Prostate gland (tissue), 2 donors: ENCODE measurements at regions not wholly inside any gene's neighbourhood (a gene's known extent, or its start where the extent isn't known, plus 50 kb on each side); places are given as distances from the start of the nearest gene placed in this dataset.

Experiments used
- DNase-seq: peaks from one replicate; pipeline ENCODE4 v3.0.0-alpha.2; 2019; ENCODE audit warnings: low spot score
- H3K27ac ChIP-seq, 2 donors: fragments of 200-600 bp; sonication (generic); 2 replicates each; pipeline ENCODE4 v1.5.1; 2017 to 2019
- H3K27me3 ChIP-seq: fragments of 200-600 bp; sonication (generic); replicated peaks from 2 replicates; pipeline ENCODE4 v1.5.1; 2019; ENCODE audit not compliant: insufficient read depth
- H3K36me3 ChIP-seq, 2 donors: fragments of 200-600 bp; sonication (generic); 1 replicate in 1 of 2; 2 replicates in 1 of 2; pipeline versions ENCODE4 v1.5.1 to v1.8.1; 2017 to 2019
- H3K4me1 ChIP-seq: fragments of 200-600 bp; sonication (generic); replicated peaks from 2 replicates; pipeline ENCODE4 v1.5.1; 2019
- H3K4me3 ChIP-seq, 2 donors: fragments of 200-600 bp; sonication (generic); 2 replicates each; pipeline ENCODE4 v1.5.1; 2017 to 2019
- H3K9me3 ChIP-seq: fragments of 200-600 bp; sonication (generic); 2 replicates; pipeline ENCODE4 v1.5.1; 2017
- CTCF ChIP-seq, 4 experiments: fragments of 200-600 bp in 2 of 4; fragments of 450-650 bp in 2 of 4; sonication (generic) in 2 of 4; IDR thresholded peaks; 1 replicate in 3 of 4; 2 replicates in 1 of 4; pipeline ENCODE4 v1.5.1; 2016 to 2019; ENCODE audit warnings: antibody characterized with exemption in 4 of 4, mild to moderate bottlenecking in 2 of 4, moderate library complexity in 2 of 4
- POLR2A ChIP-seq: fragments of 450-650 bp; IDR thresholded peaks from one replicate; pipeline ENCODE4 v1.6.1; 2016; ENCODE audit warnings: antibody characterized with exemption, mild to moderate bottlenecking
- POLR2AphosphoS5 ChIP-seq: sonication (generic); formaldehyde crosslinking; IDR thresholded peaks from one replicate; pipeline ENCODE4 v1.6.1; 2017; ENCODE audit warnings: antibody characterized with exemption
- WGBS: methylation state at CpG from one replicate; pipeline ENCODE4 v1.1.5; 2018; 5-methylcytosine and 5-hydroxymethylcytosine counted together
- intact Hi-C: fragments of 100-400 bp; cut with DNase I; formaldehyde crosslinking; loops from one replicate; pipeline ENCODE4 v1.14.2; 2022

GRCh38 chr12:89939522-89940215, 231.0 kb upstream of the ATP2B1 start:
- no peak for DNase-seq
- Histone ChIP-seq H3K27ac (no peak overlapping the region), H3K4me1 (no peaks in the 10 kb centered on the region), H3K4me3 (no peak overlapping the region), H3K9me3 (no peaks in the 10 kb centered on the region), H3K36me3 (no peaks in the 10 kb centered on the region), H3K27me3 (no peaks in the 10 kb centered on the region)
- TF ChIP-seq POLR2AphosphoS5 (no peak), CTCF (IDR thresholded peaks at IDR 0.05) (no peak), POLR2A (no peak)
- intact Hi-C loops: no loop called here
- 100% methylated on average over 1 of the region's 1 CpG for WGBS

- no peaks in the 10 kb centered on the region for H3K27me3 ChIP-seq
- no peaks in the 10 kb centered on the region for H3K9me3 ChIP-seq
- TF ChIP-seq POLR2A: no peak
- no peak for TF ChIP-seq CTCF (IDR thresholded peaks at IDR 0.05)
- TF ChIP-seq POLR2AphosphoS5: no peak
- H3K4me1 ChIP-seq: no peaks in the 10 kb centered on the region
- intact Hi-C loops: no loop called here
- H3K4me3 ChIP-seq: no peak overlapping the region
- H3K36me3 ChIP-seq: no peaks in the 10 kb centered on the region
- no peak for DNase-seq
- 53% methylated on average over 3 of the region's 3 CpGs for WGBS
- no peak overlapping the region for H3K27ac ChIP-seq
Measured at GRCh38 chr12:89936631-89937030, 228.0 kb upstream of the ATP2B1 start.

GRCh38 chr12:89935850-89936249, 227.2 kb upstream of the ATP2B1 start:
- 86% methylated on average over 6 of the region's 6 CpGs for WGBS
- no peak for TF ChIP-seq POLR2AphosphoS5
- TF ChIP-seq POLR2A: no peak
- TF ChIP-seq CTCF (IDR thresholded peaks at IDR 0.05): no peak
- H3K27ac ChIP-seq: no peak overlapping the region
- no peaks in the 10 kb centered on the region for H3K27me3 ChIP-seq
- H3K36me3 ChIP-seq: no peaks in the 10 kb centered on the region
- intact Hi-C loops: no loop called here
- no peak for DNase-seq
- H3K9me3 ChIP-seq: no peaks in the 10 kb centered on the region
- no peak overlapping the region for H3K4me3 ChIP-seq
- no peaks in the 10 kb centered on the region for H3K4me1 ChIP-seq

- Histone ChIP-seq H3K27me3 (no peaks in the 10 kb centered on the region), H3K36me3 (no peaks in the 10 kb centered on the region), H3K9me3 (no peaks in the 10 kb centered on the region), H3K27ac (no peak overlapping the region), H3K4me1 (no peaks in the 10 kb centered on the region), H3K4me3 (no peak overlapping the region)
- intact Hi-C loops: no loop called here
- 35% methylated on average over 1 of the region's 1 CpG for WGBS
- DNase-seq: no peak
- TF ChIP-seq CTCF (IDR thresholded peaks at IDR 0.05) (no peak), POLR2AphosphoS5 (no peak), POLR2A (no peak)
Measured at GRCh38 chr12:89933911-89934310, 225.3 kb upstream of the ATP2B1 start.

- no peaks in the 10 kb centered on the region for H3K36me3 ChIP-seq
- H3K4me1 ChIP-seq: no peaks in the 10 kb centered on the region
- 79% methylated on average over 4 of the region's 4 CpGs for WGBS
- H3K27ac ChIP-seq: no peak overlapping the region
- no peak for DNase-seq
- H3K27me3 ChIP-seq: no peaks in the 10 kb centered on the region
- TF ChIP-seq POLR2A (no peak), CTCF (IDR thresholded peaks at IDR 0.05) (no peak), POLR2AphosphoS5 (no peak)
- H3K4me3 ChIP-seq: no peak overlapping the region
- intact Hi-C loops: no loop called here
- no peaks in the 10 kb centered on the region for H3K9me3 ChIP-seq
Measured at GRCh38 chr12:89932954-89933353, 224.3 kb upstream of the ATP2B1 start.
